Heart left ventricle (tissue), 16 donors: ENCODE measurements at regions not wholly inside any gene's neighbourhood (a gene's known extent, or its start where the extent isn't known, plus 50 kb on each side); places are given as distances from the start of the nearest gene placed in this dataset.

ENCODE experiments used
- ATAC-seq, 4 donors: fragments of 200-7000 bp; cut with Tn5 transposase; one replicate each; pipeline ENCODE4 v1.9.1; 2020 to 2022; ENCODE audit warnings: moderate library complexity in 4 of 4, mild to moderate bottlenecking in 3 of 4, moderate number of reproducible peaks in 1 of 4
- DNase-seq, 5 donors: peaks; one replicate each; pipeline ENCODE4 v3.0.0-alpha.2; 2020
- H3K27ac ChIP-seq, 12 donors: fragments of 200-600 bp; sonication (generic) in 4 of 12; one replicate each; pipeline versions ENCODE4 v1.5.0 to v1.8.0; 2016 to 2022; ENCODE audit warnings: mild to moderate bottlenecking in 2 of 12
- H3K27me3 ChIP-seq, 9 donors: fragments of 200-600 bp; sonication (generic) in 2 of 9; one replicate each; pipeline versions ENCODE4 v1.5.1 to v1.8.0; 2016 to 2022; ENCODE audit warnings: mild to moderate bottlenecking in 3 of 9
- H3K36me3 ChIP-seq, 9 donors: fragments of 200-600 bp; sonication (generic) in 2 of 9; one replicate each; pipeline versions ENCODE4 v1.5.0 to v1.8.0; 2018 to 2022; ENCODE audit warnings: mild to moderate bottlenecking in 2 of 9
- H3K4me1 ChIP-seq, 12 donors: fragments of 200-600 bp; sonication (generic) in 4 of 12; one replicate each; pipeline versions ENCODE4 v1.5.0 to v1.8.0; 2016 to 2022; ENCODE audit warnings: mild to moderate bottlenecking in 3 of 12
- H3K4me3 ChIP-seq, 12 donors: fragments of 200-600 bp; sonication (generic) in 4 of 12; one replicate each; pipeline versions ENCODE4 v1.5.0 to v1.8.0; 2017 to 2022; ENCODE audit warnings: mild to moderate bottlenecking in 9 of 12, moderate library complexity in 4 of 12
- H3K9me3 ChIP-seq, 12 donors: fragments of 200-600 bp; sonication (generic) in 4 of 12; one replicate each; pipeline versions ENCODE4 v1.5.0 to v1.8.0; 2016 to 2022; ENCODE audit warnings: mild to moderate bottlenecking in 1 of 12
- POLR2A ChIP-seq, 2 donors: fragments of 450-650 bp; IDR thresholded peaks; one replicate each; pipeline ENCODE4 v1.6.1; 2017; ENCODE audit warnings: antibody characterized with exemption in 2 of 2, mild to moderate bottlenecking in 2 of 2, moderate library complexity in 2 of 2
- WGBS, 4 donors: extraction: QIAGEN DNeasy Blood & Tissue Kit in 2 of 4; methylation state at CpG; one replicate each; pipeline versions ENCODE4 v1.1.5 to v1.1.7; 2013 to 2018; 5-methylcytosine and 5-hydroxymethylcytosine counted together
- intact Hi-C, 10 donors: fragments of 100-400 bp; cut with DNase I; formaldehyde crosslinking; loops; one replicate each; pipeline versions ENCODE4 v1.11.1 to v1.14.2; 2022
- TF ChIP-seq, protein P1 (sequence below), 12 donors: fragments of 200-600 bp; sonication (generic) in 4 of 12; IDR thresholded peaks; one replicate each; pipeline versions ENCODE4 v1.5.0 to v1.8.0; 2018 to 2022; ENCODE audit warnings: antibody characterized with exemption in 12 of 12, mild to moderate bottlenecking in 5 of 12
- donor health status: ischemic (EF 13 %, LVEDD 7.1; RV severe dilation, severe dysfunction).
- donor health status: healthy with polysubstance abuse.
- donor health status: DM: no; HTN: yes; CAD: no.
- donor health status: DM: no; HTN: no; CAD: no.
- donor health status: ischemic (EF 25% LVEDD 6.9; RV normal size, moderate dysfunction).
- donor health status: ischemic (EF 25% LVEDD 5.7; RV mildly dilated, moderate dysfunction).
- donor health status: healthy.
- donor health status: DM: yes; HTN: yes; CAD: no.
- donor health status: ischemic (EF 35%, LVEDD 5.7; RV mildly dilated, moderate dysfunction).
- donor health status: nonischemic (EF 11% LVEDD 7.7; RV severe dilation, severe dysfunction).
- donor health status: DM: yes; HTN: yes; CAD: no.
- donor health status: PGD.
- donor health status: ischemic (EF 29% LVEDD 5.4; RV normal size, mild dysfunction).
- donor health status: nonischemic (EF 23%, LVEDD 6.1; RV moderate dilation, normal function).

DNA sequence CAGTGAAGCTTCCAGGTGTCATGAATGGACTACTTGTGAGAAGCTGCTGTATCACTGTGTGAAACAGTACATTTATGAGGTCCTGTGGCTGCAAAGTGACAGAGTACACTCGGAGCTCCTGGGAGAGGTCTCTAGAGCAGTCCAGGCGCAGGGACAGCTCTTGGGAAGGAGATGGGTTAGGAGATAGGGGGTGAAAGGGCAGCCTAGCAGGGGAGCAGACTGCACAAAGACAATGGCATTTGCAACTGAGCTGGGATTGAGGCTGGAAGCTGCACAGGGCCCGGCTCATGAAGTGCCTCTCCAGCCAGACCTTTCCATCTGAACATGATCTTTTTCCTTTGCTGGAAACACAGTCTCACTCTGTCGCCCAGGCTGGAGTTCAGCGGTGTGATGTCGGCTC lies 83.6 kb downstream of the RHOB start:
- no peaks in the 10 kb centered on the region for H3K36me3 ChIP-seq
- peaks cover 4 to 81% (median 43%) of the 10 kb centered on the region in 12 donors for H3K4me1 ChIP-seq
- DNase-seq (peak in 1 of 5 donors; percentile 18), ATAC-seq (no peak)
- H3K4me3 ChIP-seq = no peak overlapping the region
- no peaks in the 10 kb centered on the region for H3K27me3 ChIP-seq
- TF ChIP-seq, protein P1, sequence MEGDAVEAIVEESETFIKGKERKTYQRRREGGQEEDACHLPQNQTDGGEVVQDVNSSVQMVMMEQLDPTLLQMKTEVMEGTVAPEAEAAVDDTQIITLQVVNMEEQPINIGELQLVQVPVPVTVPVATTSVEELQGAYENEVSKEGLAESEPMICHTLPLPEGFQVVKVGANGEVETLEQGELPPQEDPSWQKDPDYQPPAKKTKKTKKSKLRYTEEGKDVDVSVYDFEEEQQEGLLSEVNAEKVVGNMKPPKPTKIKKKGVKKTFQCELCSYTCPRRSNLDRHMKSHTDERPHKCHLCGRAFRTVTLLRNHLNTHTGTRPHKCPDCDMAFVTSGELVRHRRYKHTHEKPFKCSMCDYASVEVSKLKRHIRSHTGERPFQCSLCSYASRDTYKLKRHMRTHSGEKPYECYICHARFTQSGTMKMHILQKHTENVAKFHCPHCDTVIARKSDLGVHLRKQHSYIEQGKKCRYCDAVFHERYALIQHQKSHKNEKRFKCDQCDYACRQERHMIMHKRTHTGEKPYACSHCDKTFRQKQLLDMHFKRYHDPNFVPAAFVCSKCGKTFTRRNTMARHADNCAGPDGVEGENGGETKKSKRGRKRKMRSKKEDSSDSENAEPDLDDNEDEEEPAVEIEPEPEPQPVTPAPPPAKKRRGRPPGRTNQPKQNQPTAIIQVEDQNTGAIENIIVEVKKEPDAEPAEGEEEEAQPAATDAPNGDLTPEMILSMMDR (IDR thresholded peaks at IDR 0.05) = no peak
- TF ChIP-seq POLR2A (IDR thresholded peaks at IDR 0.05) = no peak
- H3K27ac ChIP-seq = peak overlapping the region in 1 of 12 donors; percentile 13
- 86 to 90% (median 88%) methylated on average over 6 of the region's 6 CpGs for WGBS, 4 donors
- intact Hi-C loops = loop anchor here in 5 of 10 donors (5.0 kb wide), 4 partner anchors 37 to 102 kb away; no protein-coding TSS in a partner anchor
- no peaks in the 10 kb centered on the region for H3K9me3 ChIP-seq

DNA sequence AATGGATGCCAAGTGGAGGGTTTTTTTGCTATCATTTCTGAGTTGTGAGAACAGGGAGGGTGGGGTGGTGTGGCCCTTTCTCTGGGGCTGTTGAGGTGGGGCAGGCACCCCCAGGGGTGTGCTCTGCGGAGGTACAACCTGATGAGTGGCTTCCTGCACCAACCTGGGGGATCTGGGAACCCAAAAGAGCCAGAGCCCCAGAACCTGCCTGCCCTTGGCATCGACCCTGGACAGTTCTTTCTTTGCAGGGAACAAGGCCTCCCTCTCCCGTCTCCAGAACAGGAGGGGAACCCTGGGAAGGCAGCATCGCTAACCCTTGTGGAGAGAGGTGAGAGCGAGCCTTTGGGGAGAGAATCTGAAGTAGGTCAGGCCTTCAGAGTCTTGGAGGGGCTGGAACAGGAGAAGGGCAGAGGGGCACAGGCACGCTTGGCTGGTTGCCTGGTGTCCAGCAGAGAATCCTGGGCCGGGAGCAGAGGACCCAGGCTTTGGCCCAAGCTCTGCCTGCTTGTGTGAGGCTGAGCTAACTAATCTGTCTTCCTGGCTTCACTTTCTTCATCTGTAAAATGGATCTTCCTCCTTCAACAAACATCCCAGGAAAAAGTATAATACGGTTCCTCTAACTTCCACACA lies 84.9 kb downstream of the RHOB start:
- TF ChIP-seq POLR2A (IDR thresholded peaks at IDR 0.05) = no peak
- TF ChIP-seq, protein P1 (IDR thresholded peaks at IDR 0.05) = no peak
- H3K4me1 ChIP-seq = peaks cover 4 to 70% (median 33%) of the 10 kb centered on the region in 12 donors
- DNase-seq (peak in 1 of 5 donors; percentile 61), ATAC-seq (no peak)
- no peaks in the 10 kb centered on the region for H3K27me3 ChIP-seq
- WGBS, 4 donors = 49 to 61% (median 55%) methylated on average over 8 of the region's 8 CpGs
- no peak overlapping the region for H3K4me3 ChIP-seq
- no peaks in the 10 kb centered on the region for H3K36me3 ChIP-seq
- intact Hi-C loops = loop anchor here in 5 of 10 donors (5.0 kb wide), 4 partner anchors 36 to 101 kb away; no protein-coding TSS in a partner anchor
- H3K27ac ChIP-seq = peak overlapping the region in 8 of 12 donors; percentile 15 to 61 (median 36)
- no peaks in the 10 kb centered on the region for H3K9me3 ChIP-seq

DNA sequence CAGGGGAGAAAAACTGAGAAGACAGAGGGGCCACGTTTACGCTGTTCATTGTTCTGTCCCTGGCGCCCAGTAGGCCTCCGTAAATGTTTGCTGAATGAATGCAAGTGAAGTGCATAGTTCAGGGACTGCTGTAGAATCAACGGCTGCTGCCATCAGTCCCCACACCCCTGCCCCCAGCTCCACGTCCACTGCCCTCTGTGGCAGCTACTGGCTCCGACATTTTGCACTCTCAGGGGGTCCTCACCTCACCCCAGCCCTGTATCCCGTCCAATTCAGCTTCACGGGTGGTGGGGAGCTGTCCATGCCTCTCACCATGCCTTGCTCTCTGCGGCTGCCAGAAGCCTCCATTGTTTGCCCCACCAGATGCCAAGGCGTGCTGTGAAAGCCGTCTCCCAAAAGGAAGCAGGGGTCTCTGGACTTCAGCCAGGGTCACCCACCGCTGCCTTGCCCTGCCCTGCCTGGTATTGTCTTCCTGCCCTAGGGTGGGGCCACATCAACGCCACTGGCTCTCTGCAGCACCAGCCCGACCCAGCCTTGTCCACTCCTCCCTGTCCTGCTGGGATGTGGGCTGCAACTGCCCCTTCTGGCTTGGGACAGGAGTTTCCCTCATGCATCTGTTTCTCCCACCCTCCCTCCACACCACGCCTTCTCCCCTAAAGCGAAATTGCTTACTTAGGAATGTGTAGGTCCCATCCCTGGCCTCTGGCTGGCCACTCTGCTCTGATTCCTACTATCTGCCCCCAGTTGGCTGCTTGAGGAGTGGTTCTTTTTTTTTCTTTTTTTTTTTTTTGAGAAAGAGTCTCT lies 86.0 kb downstream of the RHOB start:
- no peak for TF ChIP-seq POLR2A (IDR thresholded peaks at IDR 0.05)
- TF ChIP-seq, protein P1 (IDR thresholded peaks at IDR 0.05) = no peak
- Histone ChIP-seq H3K27ac (peak overlapping the region in 6 of 12 donors; percentile 7 to 61 (median 35)), H3K4me1 (peaks cover 0 to 63% (median 25%) of the 10 kb centered on the region in 12 donors), H3K4me3 (no peak overlapping the region), H3K27me3 (no peaks in the 10 kb centered on the region), H3K9me3 (no peaks in the 10 kb centered on the region), H3K36me3 (no peaks in the 10 kb centered on the region)
- intact Hi-C loops = loop anchor here in 5 of 10 donors (5.0 kb wide), 4 partner anchors 34 to 99 kb away; no protein-coding TSS in a partner anchor
- DNase-seq (peak in 1 of 5 donors; percentile 49), ATAC-seq (no peak)
- 70 to 81% (median 76%) methylated on average over 15 to 17 of the region's 17 CpGs for WGBS, 4 donors
